Kidney tubule cell (primary cell): ENCODE measurements at regions not wholly inside any gene's neighbourhood (a gene's known extent, or its start where the extent isn't known, plus 50 kb on each side); places are given as distances from the start of the nearest gene placed in this dataset.
"Not testable (repeated sequence)": the region's sequence is repeated elsewhere in the genome, so short reads cannot be mapped to it uniquely, and the experiment has no call there.

Experiments used
- DNase-seq: peaks from one replicate; pipeline ENCODE4 v3.0.0-alpha.2; 2018; ENCODE audit warnings: low spot score

- no peak for DNase-seq
These were observed 103.1 kb upstream of the DAZL start for GRCh38 chr3:16708285-16708684.

GRCh38 chr3:16711691-16712090, 106.5 kb upstream of the DAZL start:
- DNase-seq, result not testable (repeated sequence)

- DNase-seq, result no peak
These were observed 110.1 kb upstream of the DAZL start for GRCh38 chr3:16715281-16715680.

GRCh38 chr3:16719426-16719825, 114.2 kb upstream of the DAZL start:
- peak; percentile 76 for DNase-seq

- DNase-seq, result no peak
These were observed 115.2 kb upstream of the DAZL start for GRCh38 chr3:16720367-16720940.

- peak; percentile 33 for DNase-seq
These were observed 116.3 kb upstream of the DAZL start for GRCh38 chr3:16721494-16721893.

GRCh38 chr3:16723978-16724377, 118.8 kb upstream of the DAZL start:
- DNase-seq, result peak; percentile 72

- no peak for DNase-seq
These were observed 119.3 kb upstream of the DAZL start for GRCh38 chr3:16724487-16724886.

DNA sequence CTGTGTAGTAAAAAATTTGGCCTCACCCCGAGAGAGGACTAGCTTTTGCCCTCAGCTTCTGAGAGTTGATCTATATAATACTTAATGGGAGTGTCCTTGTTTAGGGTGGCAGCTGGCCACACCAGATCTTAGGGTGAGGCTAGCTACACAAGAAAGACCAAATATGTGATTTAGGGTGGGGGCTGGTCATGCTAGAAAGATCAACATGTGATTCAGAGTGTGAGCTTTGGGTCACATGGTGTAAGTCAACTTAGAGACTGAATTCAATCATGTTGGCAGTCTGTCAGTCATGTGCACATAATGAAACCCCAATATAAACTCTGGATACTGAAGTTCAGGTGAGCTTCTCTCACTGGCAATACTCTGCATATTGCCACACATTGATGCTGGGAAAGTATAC, 120.7 kb upstream of the DAZL start:
- DNase-seq, result no peak

- peak; percentile 90 for DNase-seq
These were observed 123.8 kb upstream of the DAZL start for GRCh38 chr3:16728770-16729745.

- peak; percentile 46 for DNase-seq
These were observed 133.2 kb upstream of the DAZL start for GRCh38 chr3:16738451-16738850.

DNA sequence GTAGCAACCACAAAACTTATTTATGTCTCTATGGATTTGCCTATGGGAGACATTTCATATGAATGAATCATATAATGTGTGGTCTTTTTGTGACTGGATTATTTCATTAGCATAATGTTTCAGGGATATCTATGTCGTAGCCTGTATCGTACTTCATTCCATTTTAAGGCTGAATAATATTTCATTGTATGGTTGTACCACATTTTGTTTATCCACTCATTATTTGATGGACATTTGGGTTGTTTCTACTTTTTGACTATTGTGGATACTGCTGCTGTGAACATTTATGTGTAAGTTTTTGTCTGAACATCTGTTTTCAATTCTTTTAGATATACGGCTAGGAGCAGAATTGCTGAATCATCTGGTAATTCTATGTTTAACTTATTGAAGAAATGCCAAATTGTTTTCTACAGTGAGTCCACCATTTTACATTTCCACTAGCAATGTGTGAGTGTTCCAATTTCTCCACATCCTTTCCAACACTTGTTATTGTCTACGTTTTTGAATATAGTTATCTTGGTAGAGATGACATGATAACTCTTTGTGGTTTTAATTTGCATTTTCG, 134.4 kb upstream of the DAZL start:
- no peak for DNase-seq

- no peak for DNase-seq
These were observed 135.3 kb upstream of the DAZL start for GRCh38 chr3:16740515-16740914.

DNA sequence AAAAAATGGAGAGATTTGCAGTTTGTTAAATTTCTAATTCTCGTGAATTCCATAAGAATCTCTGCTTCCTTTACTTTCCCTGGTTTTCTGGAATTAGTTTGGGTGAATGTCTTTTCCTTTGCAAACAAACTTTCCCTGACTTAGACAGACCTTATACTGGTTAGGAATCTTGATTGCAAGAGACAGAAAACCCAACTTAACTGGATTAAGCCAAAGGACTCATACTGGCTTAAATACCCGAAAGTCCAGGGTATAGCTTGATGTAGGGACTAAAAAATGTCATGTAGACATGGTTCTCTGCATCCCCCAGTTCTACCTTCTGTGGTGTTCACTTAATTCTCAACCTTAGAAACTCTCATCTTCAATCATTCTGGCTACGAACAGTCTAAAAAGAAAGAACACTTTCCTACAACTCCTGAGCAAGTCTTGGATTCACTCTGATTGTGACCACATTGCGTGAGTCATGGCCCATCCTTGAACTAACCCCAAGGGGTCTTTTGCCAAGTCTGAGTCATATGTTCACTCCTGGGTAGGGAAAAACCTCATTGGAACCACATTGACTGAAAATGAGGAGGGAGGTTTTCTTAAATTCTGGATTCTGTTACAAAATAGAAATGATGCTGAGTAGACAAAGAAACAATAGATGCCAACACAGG, 136.0 kb upstream of the DAZL start:
- peak; percentile 74 for DNase-seq

GRCh38 chr3:16741890-16742289, 136.7 kb upstream of the DAZL start:
- peak; percentile 69 for DNase-seq

DNA sequence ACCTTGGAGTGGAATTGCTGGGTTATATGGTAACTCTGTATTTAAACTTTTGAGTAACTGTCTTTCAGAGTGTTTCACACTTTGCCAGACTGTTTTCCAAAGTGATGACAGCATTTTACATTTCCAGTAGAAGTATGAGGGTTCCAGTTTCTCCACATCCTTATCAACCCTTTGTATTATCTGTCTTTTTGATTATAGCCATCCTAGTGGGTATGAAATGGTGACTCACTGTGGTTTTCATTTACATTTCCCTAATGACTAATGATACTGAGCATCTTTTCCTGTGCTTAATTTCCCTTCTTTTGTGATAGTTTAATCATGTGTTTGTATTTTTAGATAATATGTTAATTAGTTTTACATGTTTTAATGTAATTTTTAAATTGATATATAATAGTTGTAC, 138.1 kb upstream of the DAZL start:
- DNase-seq, result peak; percentile 27

DNA sequence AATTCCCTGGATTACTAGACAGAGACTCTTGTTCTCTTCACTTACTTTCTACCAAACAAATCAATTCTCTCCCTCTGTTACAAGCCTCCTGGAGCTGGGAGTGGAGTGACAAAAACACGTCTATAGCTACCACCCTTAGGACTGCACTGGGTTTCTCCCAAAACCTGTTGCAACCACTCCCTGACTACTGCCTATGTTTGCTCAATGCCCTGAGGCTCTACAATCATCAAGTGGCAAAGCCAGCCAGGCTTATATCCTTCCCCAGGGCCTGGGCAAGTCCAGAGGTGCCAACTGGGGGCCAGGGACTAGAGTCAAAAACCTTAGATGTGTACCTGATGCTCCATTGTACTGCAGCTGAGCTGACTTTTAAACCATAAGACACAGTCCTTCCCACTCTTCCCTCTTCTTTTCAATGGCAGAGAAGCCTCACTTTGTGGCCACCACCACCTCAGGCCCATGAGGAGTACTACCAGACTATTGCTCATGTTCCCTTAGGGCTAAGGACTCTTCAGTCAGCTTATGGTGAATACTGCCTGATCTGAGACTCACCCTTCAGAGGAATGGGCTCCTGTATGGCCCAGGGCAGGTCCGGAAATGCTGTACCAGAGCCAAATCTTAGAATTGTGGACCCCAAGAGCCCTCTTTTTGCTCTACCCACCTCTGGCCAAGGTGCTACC, 125.4 kb upstream of the PLCL2 start:
- DNase-seq, result no peak

- peak; percentile 15 for DNase-seq
These were observed 123.2 kb upstream of the PLCL2 start for GRCh38 chr3:16761571-16761970.

GRCh38 chr3:16765661-16766060, 119.1 kb upstream of the PLCL2 start:
- DNase-seq, result no peak

DNA sequence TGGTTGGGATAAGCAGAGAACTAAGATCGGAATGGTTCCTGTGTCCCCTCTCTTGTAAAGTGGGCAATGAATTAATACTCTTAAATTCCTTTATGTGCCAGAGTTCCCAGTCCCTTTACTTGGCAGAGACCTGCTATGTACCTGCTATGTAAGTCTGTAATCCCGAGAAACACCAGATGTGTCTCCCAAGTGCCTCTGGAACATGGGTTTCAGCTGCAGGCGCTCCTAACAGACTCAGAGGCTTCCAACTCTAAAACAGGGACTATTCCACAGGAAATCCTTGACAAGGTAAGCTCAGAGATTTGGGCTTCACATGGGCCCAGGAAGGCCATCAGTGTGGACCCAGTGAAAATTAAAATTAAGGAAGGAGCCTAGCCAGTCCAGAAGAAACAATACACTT, 117.7 kb upstream of the PLCL2 start:
- no peak for DNase-seq

DNA sequence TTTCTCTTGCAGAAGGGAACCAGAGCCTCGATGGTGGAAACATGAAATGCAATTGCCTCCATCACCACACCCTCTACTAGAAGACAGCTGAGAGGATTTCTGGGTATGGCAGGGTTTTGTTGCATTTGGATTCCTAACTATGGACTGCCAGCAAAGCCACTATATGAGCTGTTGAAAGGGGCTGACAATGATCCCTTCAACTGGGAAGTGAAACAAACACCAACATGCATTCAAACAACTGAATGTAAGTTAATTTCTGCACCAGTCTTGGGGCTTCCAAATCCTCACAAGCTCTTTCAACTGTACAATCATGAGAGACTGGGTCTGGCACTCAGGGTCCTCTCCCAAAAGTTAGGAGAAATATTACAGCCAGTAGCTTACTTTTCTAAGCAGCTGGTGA, 116.7 kb upstream of the PLCL2 start:
- DNase-seq, result no peak

DNA sequence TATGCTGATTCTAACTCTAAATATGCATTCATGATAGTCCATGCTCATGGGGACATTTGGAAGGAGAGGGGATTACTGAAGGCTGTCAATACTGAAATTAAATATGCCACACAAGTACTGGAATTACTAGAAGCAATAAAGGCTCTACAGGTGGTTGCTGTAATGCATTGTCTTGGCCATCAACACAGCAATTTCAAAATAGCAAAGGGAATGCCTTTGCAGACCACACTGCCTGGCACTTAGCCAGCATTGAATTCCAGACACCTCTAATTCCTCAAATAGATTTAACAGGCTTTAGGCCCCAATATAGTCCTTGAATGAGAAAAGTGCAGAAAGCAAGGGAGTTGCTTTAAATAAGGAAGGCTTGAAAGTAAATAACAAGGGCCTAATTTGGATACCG, 115.8 kb upstream of the PLCL2 start:
- peak; percentile 69 for DNase-seq
